ENCODE measurements at regions not wholly inside any gene's neighbourhood (a gene's known extent, or its start where the extent isn't known, plus 50 kb on each side); places are given as distances from the start of the nearest gene placed in this dataset.

GRCh38 chr13:85040215-85040614 is 759.0 kb downstream of the SLITRK6 start:
- no TSS peak for BruUV-seq (replicated peaks)
- Histone ChIP-seq H3K36me3 (ENCODE audit: insufficient read depth, low read length, poor library complexity, severe bottlenecking) (no peaks in the 10 kb centered on the region), H3K4me1 (ENCODE audit: insufficient read depth, low read length, poor library complexity, severe bottlenecking) (peaks cover 19% of the 10 kb centered on the region), H3K27me3 (replicated peaks; ENCODE audit: insufficient read depth, low read depth, low read length, poor library complexity) (no peaks in the 10 kb centered on the region), H3K4me3 (ENCODE audit: low read depth, low read length, poor library complexity, severe bottlenecking) (no peak overlapping the region), H3K9me3 (ENCODE audit: low read depth, low read length, poor library complexity, severe bottlenecking) (no peaks in the 10 kb centered on the region), H3K27ac (ENCODE audit: low read depth, low read length, poor library complexity, severe bottlenecking) (no peak overlapping the region)
- TF ChIP-seq EZH2 (IDR thresholded peaks at IDR 0.05; ENCODE audit: borderline replicate concordance, low read depth, low read length, poor library complexity, severe bottlenecking): no peak
- intact Hi-C loops (cut with micrococcal nuclease; ENCODE audit: unreplicated experiment): no loop called here
- DNase-seq (ENCODE audit: low spot score): peak; percentile 54
- POLR2A ChIA-PET (ENCODE audit: low non-redundant PET): no interaction called here
- CTCF ChIA-PET: no interaction called here

GRCh38 chr13:85031771-85032170 is 767.4 kb downstream of the SLITRK6 start:
- DNase-seq (ENCODE audit: low spot score): no peak
- no peaks in the 10 kb centered on the region for H3K36me3 ChIP-seq (ENCODE audit: insufficient read depth, low read length, poor library complexity, severe bottlenecking)
- no peak overlapping the region for H3K4me3 ChIP-seq (ENCODE audit: low read depth, low read length, poor library complexity, severe bottlenecking)
- ChIA-PET POLR2A (ENCODE audit: low non-redundant PET) (no interaction called here), CTCF (no interaction called here)
- H3K27ac ChIP-seq (ENCODE audit: low read depth, low read length, poor library complexity, severe bottlenecking): no peak overlapping the region
- no peaks in the 10 kb centered on the region for H3K4me1 ChIP-seq (ENCODE audit: insufficient read depth, low read length, poor library complexity, severe bottlenecking)
- TF ChIP-seq EZH2 (IDR thresholded peaks at IDR 0.05; ENCODE audit: borderline replicate concordance, low read depth, low read length, poor library complexity, severe bottlenecking) (no peak), CTCF (conservative IDR thresholded peaks at IDR 0.05; ENCODE audit: low read depth, low read length) (no peak)
- intact Hi-C loops (cut with micrococcal nuclease; ENCODE audit: unreplicated experiment): no loop called here
- BruUV-seq (replicated peaks): no TSS peak
- H3K9me3 ChIP-seq (ENCODE audit: low read depth, low read length, poor library complexity, severe bottlenecking): peaks cover 3% of the 10 kb centered on the region
- no peaks in the 10 kb centered on the region for H3K27me3 ChIP-seq (replicated peaks; ENCODE audit: insufficient read depth, low read depth, low read length, poor library complexity)

GRCh38 chr13:85028035-85028434 is 771.2 kb downstream of the SLITRK6 start:
- ChIA-PET POLR2A (ENCODE audit: low non-redundant PET) (no interaction called here), CTCF (no interaction called here)
- Histone ChIP-seq H3K36me3 (ENCODE audit: insufficient read depth, low read length, poor library complexity, severe bottlenecking) (no peaks in the 10 kb centered on the region), H3K4me1 (ENCODE audit: insufficient read depth, low read length, poor library complexity, severe bottlenecking) (no peaks in the 10 kb centered on the region), H3K4me3 (ENCODE audit: low read depth, low read length, poor library complexity, severe bottlenecking) (no peak overlapping the region), H3K27me3 (replicated peaks; ENCODE audit: insufficient read depth, low read depth, low read length, poor library complexity) (no peaks in the 10 kb centered on the region), H3K9me3 (ENCODE audit: low read depth, low read length, poor library complexity, severe bottlenecking) (peaks cover 3% of the 10 kb centered on the region), H3K27ac (ENCODE audit: low read depth, low read length, poor library complexity, severe bottlenecking) (no peak overlapping the region)
- BruUV-seq (replicated peaks): no TSS peak
- intact Hi-C loops (cut with micrococcal nuclease; ENCODE audit: unreplicated experiment): no loop called here
- no peak for DNase-seq (ENCODE audit: low spot score)
- TF ChIP-seq EZH2 (IDR thresholded peaks at IDR 0.05; ENCODE audit: borderline replicate concordance, low read depth, low read length, poor library complexity, severe bottlenecking) (no peak), CTCF (conservative IDR thresholded peaks at IDR 0.05; ENCODE audit: low read depth, low read length) (no peak)

GRCh38 chr13:85019121-85019520 is 780.1 kb downstream of the SLITRK6 start:
- Histone ChIP-seq H3K4me1 (ENCODE audit: insufficient read depth, low read length, poor library complexity, severe bottlenecking) (no peaks in the 10 kb centered on the region), H3K4me3 (ENCODE audit: low read depth, low read length, poor library complexity, severe bottlenecking) (no peak overlapping the region), H3K9me3 (ENCODE audit: low read depth, low read length, poor library complexity, severe bottlenecking) (no peaks in the 10 kb centered on the region), H3K36me3 (ENCODE audit: insufficient read depth, low read length, poor library complexity, severe bottlenecking) (no peaks in the 10 kb centered on the region), H3K27ac (ENCODE audit: low read depth, low read length, poor library complexity, severe bottlenecking) (no peak overlapping the region), H3K27me3 (replicated peaks; ENCODE audit: insufficient read depth, low read depth, low read length, poor library complexity) (no peaks in the 10 kb centered on the region)
- intact Hi-C loops (cut with micrococcal nuclease; ENCODE audit: unreplicated experiment): no loop called here
- ChIA-PET CTCF (no interaction called here), POLR2A (ENCODE audit: low non-redundant PET) (no interaction called here)
- no peak for DNase-seq (ENCODE audit: low spot score)
- TF ChIP-seq EZH2 (IDR thresholded peaks at IDR 0.05; ENCODE audit: borderline replicate concordance, low read depth, low read length, poor library complexity, severe bottlenecking) (no peak), CTCF (conservative IDR thresholded peaks at IDR 0.05; ENCODE audit: low read depth, low read length) (no peak)
- no TSS peak for BruUV-seq (replicated peaks)
